ENCODE measurements at regions not wholly inside any gene's neighbourhood (a gene's known extent, or its start where the extent isn't known, plus 50 kb on each side); places are given as distances from the start of the nearest gene placed in this dataset.

GRCh38 chr16:79294568-79294967, 306.0 kb downstream of the MAF start:
- no peaks in the 10 kb centered on the region for H3K36me3 ChIP-seq (ENCODE audit: control insufficient read depth, insufficient read depth, low read length)
- no peaks in the 10 kb centered on the region for H3K9me3 ChIP-seq (ENCODE audit: control insufficient read depth, low read length)
- H3K4me1 ChIP-seq (ENCODE audit: control insufficient read depth, insufficient read depth, low read length, poor library complexity, severe bottlenecking): no peaks in the 10 kb centered on the region
- H3K4me3 ChIP-seq (ENCODE audit: insufficient read depth, low read depth, low read length, poor library complexity, severe bottlenecking): no peak overlapping the region
- no peak for DNase-seq
- no peak overlapping the region for H3K27ac ChIP-seq (ENCODE audit: insufficient read depth, low read length, poor library complexity, severe bottlenecking)
- no peaks in the 10 kb centered on the region for H3K27me3 ChIP-seq (replicated peaks; ENCODE audit: control insufficient read depth, insufficient read depth, low read length, poor library complexity, severe bottlenecking)

GRCh38 chr16:79293836-79294460, 306.6 kb downstream of the MAF start:
- DNase-seq: no peak
- Histone ChIP-seq H3K27me3 (replicated peaks; ENCODE audit: control insufficient read depth, insufficient read depth, low read length, poor library complexity, severe bottlenecking) (no peaks in the 10 kb centered on the region), H3K9me3 (ENCODE audit: control insufficient read depth, low read length) (no peaks in the 10 kb centered on the region), H3K36me3 (ENCODE audit: control insufficient read depth, insufficient read depth, low read length) (no peaks in the 10 kb centered on the region), H3K4me3 (ENCODE audit: insufficient read depth, low read depth, low read length, poor library complexity, severe bottlenecking) (no peak overlapping the region), H3K4me1 (ENCODE audit: control insufficient read depth, insufficient read depth, low read length, poor library complexity, severe bottlenecking) (no peaks in the 10 kb centered on the region), H3K27ac (ENCODE audit: insufficient read depth, low read length, poor library complexity, severe bottlenecking) (no peak overlapping the region)

GRCh38 chr16:79288066-79288465, 312.5 kb downstream of the MAF start:
- no peak overlapping the region for H3K27ac ChIP-seq (ENCODE audit: insufficient read depth, low read length, poor library complexity, severe bottlenecking)
- no peaks in the 10 kb centered on the region for H3K27me3 ChIP-seq (replicated peaks; ENCODE audit: control insufficient read depth, insufficient read depth, low read length, poor library complexity, severe bottlenecking)
- peaks cover 13% of the 10 kb centered on the region for H3K4me1 ChIP-seq (ENCODE audit: control insufficient read depth, insufficient read depth, low read length, poor library complexity, severe bottlenecking)
- no peaks in the 10 kb centered on the region for H3K9me3 ChIP-seq (ENCODE audit: control insufficient read depth, low read length)
- H3K36me3 ChIP-seq (ENCODE audit: control insufficient read depth, insufficient read depth, low read length): no peaks in the 10 kb centered on the region
- DNase-seq: no peak
- H3K4me3 ChIP-seq (ENCODE audit: insufficient read depth, low read depth, low read length, poor library complexity, severe bottlenecking): no peak overlapping the region

- Histone ChIP-seq H3K4me1 (ENCODE audit: control insufficient read depth, insufficient read depth, low read length, poor library complexity, severe bottlenecking) (peaks cover 19% of the 10 kb centered on the region), H3K27ac (ENCODE audit: insufficient read depth, low read length, poor library complexity, severe bottlenecking) (peak overlapping the region; percentile 29), H3K9me3 (ENCODE audit: control insufficient read depth, low read length) (no peaks in the 10 kb centered on the region), H3K36me3 (ENCODE audit: control insufficient read depth, insufficient read depth, low read length) (no peaks in the 10 kb centered on the region), H3K27me3 (replicated peaks; ENCODE audit: control insufficient read depth, insufficient read depth, low read length, poor library complexity, severe bottlenecking) (no peaks in the 10 kb centered on the region), H3K4me3 (ENCODE audit: insufficient read depth, low read depth, low read length, poor library complexity, severe bottlenecking) (peak overlapping the region; percentile 48)
- DNase-seq: no peak
These were observed 313.1 kb downstream of the MAF start for GRCh38 chr16:79287424-79287917.

- no peaks in the 10 kb centered on the region for H3K27me3 ChIP-seq (replicated peaks; ENCODE audit: control insufficient read depth, insufficient read depth, low read length, poor library complexity, severe bottlenecking)
- H3K27ac ChIP-seq (ENCODE audit: insufficient read depth, low read length, poor library complexity, severe bottlenecking): peak overlapping the region; percentile 29
- DNase-seq: no peak
- no peaks in the 10 kb centered on the region for H3K36me3 ChIP-seq (ENCODE audit: control insufficient read depth, insufficient read depth, low read length)
- H3K4me1 ChIP-seq (ENCODE audit: control insufficient read depth, insufficient read depth, low read length, poor library complexity, severe bottlenecking): peaks cover 21% of the 10 kb centered on the region
- H3K4me3 ChIP-seq (ENCODE audit: insufficient read depth, low read depth, low read length, poor library complexity, severe bottlenecking): peak overlapping the region; percentile 48
- no peaks in the 10 kb centered on the region for H3K9me3 ChIP-seq (ENCODE audit: control insufficient read depth, low read length)
These were observed 313.7 kb downstream of the MAF start for GRCh38 chr16:79286646-79287423.

- Histone ChIP-seq H3K27me3 (replicated peaks; ENCODE audit: control insufficient read depth, insufficient read depth, low read length, poor library complexity, severe bottlenecking) (no peaks in the 10 kb centered on the region), H3K27ac (ENCODE audit: insufficient read depth, low read length, poor library complexity, severe bottlenecking) (no peak overlapping the region), H3K4me3 (ENCODE audit: insufficient read depth, low read depth, low read length, poor library complexity, severe bottlenecking) (no peak overlapping the region), H3K9me3 (ENCODE audit: control insufficient read depth, low read length) (no peaks in the 10 kb centered on the region), H3K36me3 (ENCODE audit: control insufficient read depth, insufficient read depth, low read length) (no peaks in the 10 kb centered on the region), H3K4me1 (ENCODE audit: control insufficient read depth, insufficient read depth, low read length, poor library complexity, severe bottlenecking) (peaks cover 25% of the 10 kb centered on the region)
- no peak for DNase-seq
These were observed 315.8 kb downstream of the MAF start for GRCh38 chr16:79284766-79285165.

GRCh38 chr16:79283578-79283977, 317.0 kb downstream of the MAF start:
- peak in 1 of 3 donors; percentile 24 for DNase-seq
- peak overlapping the region; percentile 24 for H3K27ac ChIP-seq (ENCODE audit: insufficient read depth, low read length, poor library complexity, severe bottlenecking)
- no peaks in the 10 kb centered on the region for H3K27me3 ChIP-seq (replicated peaks; ENCODE audit: control insufficient read depth, insufficient read depth, low read length, poor library complexity, severe bottlenecking)
- H3K9me3 ChIP-seq (ENCODE audit: control insufficient read depth, low read length): no peaks in the 10 kb centered on the region
- H3K4me1 ChIP-seq (ENCODE audit: control insufficient read depth, insufficient read depth, low read length, poor library complexity, severe bottlenecking): peaks cover 36% of the 10 kb centered on the region
- no peaks in the 10 kb centered on the region for H3K36me3 ChIP-seq (ENCODE audit: control insufficient read depth, insufficient read depth, low read length)
- H3K4me3 ChIP-seq (ENCODE audit: insufficient read depth, low read depth, low read length, poor library complexity, severe bottlenecking): no peak overlapping the region

GRCh38 chr16:79282806-79283205, 317.7 kb downstream of the MAF start:
- DNase-seq: no peak
- Histone ChIP-seq H3K36me3 (ENCODE audit: control insufficient read depth, insufficient read depth, low read length) (no peaks in the 10 kb centered on the region), H3K4me1 (ENCODE audit: control insufficient read depth, insufficient read depth, low read length, poor library complexity, severe bottlenecking) (peaks cover 40% of the 10 kb centered on the region), H3K27me3 (replicated peaks; ENCODE audit: control insufficient read depth, insufficient read depth, low read length, poor library complexity, severe bottlenecking) (no peaks in the 10 kb centered on the region), H3K9me3 (ENCODE audit: control insufficient read depth, low read length) (no peaks in the 10 kb centered on the region), H3K4me3 (ENCODE audit: insufficient read depth, low read depth, low read length, poor library complexity, severe bottlenecking) (peak overlapping the region; percentile 20), H3K27ac (ENCODE audit: insufficient read depth, low read length, poor library complexity, severe bottlenecking) (peak overlapping the region; percentile 28)

GRCh38 chr16:79278506-79278905, 322.0 kb downstream of the MAF start:
- Histone ChIP-seq H3K27ac (ENCODE audit: insufficient read depth, low read length, poor library complexity, severe bottlenecking) (peak overlapping the region; percentile 51), H3K4me3 (ENCODE audit: insufficient read depth, low read depth, low read length, poor library complexity, severe bottlenecking) (peak overlapping the region; percentile 13), H3K4me1 (ENCODE audit: control insufficient read depth, insufficient read depth, low read length, poor library complexity, severe bottlenecking) (peaks cover 35% of the 10 kb centered on the region), H3K27me3 (replicated peaks; ENCODE audit: control insufficient read depth, insufficient read depth, low read length, poor library complexity, severe bottlenecking) (no peaks in the 10 kb centered on the region), H3K9me3 (ENCODE audit: control insufficient read depth, low read length) (no peaks in the 10 kb centered on the region), H3K36me3 (ENCODE audit: control insufficient read depth, insufficient read depth, low read length) (no peaks in the 10 kb centered on the region)
- DNase-seq: peak in 2 of 3 donors; percentile 31 to 41

GRCh38 chr16:79276501-79276900, 324.0 kb downstream of the MAF start:
- no peak for DNase-seq
- no peaks in the 10 kb centered on the region for H3K36me3 ChIP-seq (ENCODE audit: control insufficient read depth, insufficient read depth, low read length)
- H3K27ac ChIP-seq (ENCODE audit: insufficient read depth, low read length, poor library complexity, severe bottlenecking): no peak overlapping the region
- no peaks in the 10 kb centered on the region for H3K27me3 ChIP-seq (replicated peaks; ENCODE audit: control insufficient read depth, insufficient read depth, low read length, poor library complexity, severe bottlenecking)
- H3K4me1 ChIP-seq (ENCODE audit: control insufficient read depth, insufficient read depth, low read length, poor library complexity, severe bottlenecking): peaks cover 44% of the 10 kb centered on the region
- H3K9me3 ChIP-seq (ENCODE audit: control insufficient read depth, low read length): no peaks in the 10 kb centered on the region
- H3K4me3 ChIP-seq (ENCODE audit: insufficient read depth, low read depth, low read length, poor library complexity, severe bottlenecking): no peak overlapping the region
